K562 (cell line): ENCODE measurements at regions not wholly inside any gene's neighbourhood (a gene's known extent, or its start where the extent isn't known, plus 50 kb on each side); places are given as distances from the start of the nearest gene placed in this dataset.

ENCODE experiments used
- GATA2 ChIP-seq: sonication (generic); formaldehyde crosslinking; IDR thresholded peaks from 2 replicates; pipeline ENCODE4 v1.4.0; 2020; ENCODE audit warnings: mild to moderate bottlenecking, missing genetic modification reagents
- NCOA2 ChIP-seq, 2 experiments: fragments of 450-650 bp; IDR thresholded peaks; 2 replicates each; pipeline ENCODE4 v1.6.1; 2018; ENCODE audit warnings: mild to moderate bottlenecking in 2 of 2, moderate library complexity in 1 of 2; ENCODE audit not compliant: partially characterized antibody in 2 of 2
- RBFOX2 ChIP-seq: fragments of 200-400 bp; formaldehyde crosslinking; IDR thresholded peaks from 2 replicates; pipeline ENCODE4 v1.6.1; 2017; ENCODE audit warnings: low read depth, mild to moderate bottlenecking, low read length, moderate library complexity
- RFX7 ChIP-seq: fragments of 250-450 bp; sonication (Bioruptor Pico); IDR thresholded peaks from 2 replicates; pipeline ENCODE4 v1.5.1; 2021; ENCODE audit warnings: mild to moderate bottlenecking
- RREB1 ChIP-seq: fragments of 250-450 bp; sonication (Bioruptor Pico); IDR thresholded peaks from 2 replicates; pipeline ENCODE4 v1.4.0; 2020
- STAT5A ChIP-seq: IDR thresholded peaks from 2 replicates; pipeline ENCODE4 v1.6.1; 2012; ENCODE audit warnings: low read length, inconsistent platforms, borderline replicate concordance
- TBL1XR1 ChIP-seq, 2 experiments: IDR thresholded peaks; 2 replicates each; pipeline ENCODE4 v1.6.1; 2012; ENCODE audit warnings: improper control_type of control experiment in 2 of 2, low read length in 2 of 2, mild to moderate bottlenecking in 1 of 2
- TCF7 ChIP-seq: sonication (generic); IDR thresholded peaks from 2 replicates; pipeline ENCODE4 v1.6.1; 2016; ENCODE audit warnings: antibody characterized with exemption, borderline replicate concordance
- ZC3H11A ChIP-seq: IDR thresholded peaks from 2 replicates; pipeline ENCODE4 v1.6.1; 2012; ENCODE audit warnings: low read depth, low read length, improper control_type of control experiment

DNA sequence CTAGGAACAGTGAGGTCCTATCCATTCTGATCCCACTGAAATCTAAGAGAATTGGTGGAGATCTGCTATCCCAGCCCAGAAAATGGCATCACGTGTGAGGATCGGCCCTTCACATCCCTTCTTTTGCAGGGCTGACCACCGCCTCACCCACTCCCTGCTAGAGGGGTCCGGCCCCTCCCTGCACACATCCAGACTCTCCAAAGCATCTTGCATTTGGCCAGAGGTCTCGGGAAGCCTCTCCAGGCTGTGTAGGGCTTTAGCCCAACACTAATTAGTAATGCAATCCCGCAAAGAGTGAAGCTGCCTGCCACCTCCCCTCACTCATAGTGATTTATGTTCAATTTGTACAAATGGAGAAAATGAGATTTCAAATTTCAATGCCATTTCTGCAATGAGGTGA is 434.4 kb upstream of the ZFHX3 start (continued):
- TF ChIP-seq RREB1 (CRISPR knock-in tag) (no peak), RFX7 (CRISPR knock-in tag) (no peak), ZC3H11A (no peak), GATA2 (CRISPR knock-in tag) (no peak), RBFOX2 (no peak), TCF7 (no peak), STAT5A (no peak), TBL1XR1 (IDR thresholded peaks at IDR 0.05; ENCODE audit: low read length in 2 of 2) (no peak), NCOA2 (IDR thresholded peaks at IDR 0.05; ENCODE audit: partially characterized antibody in 2 of 2) (no peak)
